IMR-90 (cell line): ENCODE measurements at regions not wholly inside any gene's neighbourhood (a gene's known extent, or its start where the extent isn't known, plus 50 kb on each side); places are given as distances from the start of the nearest gene placed in this dataset.
"Not testable (repeated sequence)": the region's sequence is repeated elsewhere in the genome, so short reads cannot be mapped to it uniquely, and the experiment has no call there.

Experiments used
- ATAC-seq: fragments of 200-7000 bp; cut with Tn5 transposase; 2 replicates; pipeline ENCODE4 v1.9.1; 2020; ENCODE audit warnings: low read depth, mild to moderate bottlenecking, moderate library complexity
- BruUV-seq: library from RNA; stranded (reverse); fragments of 400-500 nt; replicated peaks from 2 replicates; lab custom pipeline; 2021; lab: Mats Ljungman, UMichigan
- CTCF ChIA-PET: fragments of 300-600 bp; formaldehyde crosslinking; extraction: SDS; loops from one replicate; lab custom pipeline; 2021; ENCODE audit warnings: antibody characterized with exemption; lab: Yijun Ruan, JAX
- POLR2A ChIA-PET: fragments of 300-600 bp; sonication (Branson Sonifier 250); formaldehyde crosslinking; loops from one replicate; lab custom pipeline; 2022; ENCODE audit warnings: antibody characterized with exemption; ENCODE audit not compliant: unreplicated experiment; lab: Charles Lee
- DNase-seq: peaks from one replicate; pipeline ENCODE4 v3.0.0; 2013
- H2AFZ ChIP-seq: replicated peaks from 2 replicates; pipeline ENCODE3; 2013; ENCODE audit warnings: low read length, mild to moderate bottlenecking; ENCODE audit not compliant: poor library complexity
- H2AK5ac ChIP-seq: 2 replicates; pipeline ENCODE4 v1.6.1; 2013; ENCODE audit warnings: low read depth, low read length, inconsistent platforms
- H2AK9ac ChIP-seq: replicated peaks from 2 replicates; pipeline ENCODE3; 2013; ENCODE audit warnings: mild to moderate bottlenecking, low read depth, low read length, moderate library complexity; ENCODE audit not compliant: poor library complexity
- H2BK120ac ChIP-seq: 2 replicates; pipeline ENCODE4 v1.6.1; 2013; ENCODE audit warnings: low read depth, low read length, inconsistent platforms
- H2BK15ac ChIP-seq: 3 replicates; pipeline ENCODE4 v1.6.1; 2013; ENCODE audit warnings: low read depth, low read length, inconsistent platforms
- H2BK20ac ChIP-seq: 2 replicates; pipeline ENCODE4 v1.6.1; 2013; ENCODE audit warnings: low read depth, mild to moderate bottlenecking, inconsistent platforms, low read length, moderate library complexity
- H2BK5ac ChIP-seq: 2 replicates; pipeline ENCODE4 v1.6.1; 2013; ENCODE audit warnings: mild to moderate bottlenecking, low read depth, low read length, inconsistent platforms; ENCODE audit not compliant: poor library complexity, severe bottlenecking
- H3K14ac ChIP-seq: replicated peaks from 2 replicates; pipeline ENCODE4 v1.6.1; 2013; ENCODE audit warnings: low read depth, low read length, inconsistent platforms
- H3K18ac ChIP-seq: 2 replicates; pipeline ENCODE4 v1.6.1; 2013; ENCODE audit warnings: low read depth, low read length, control low read depth
- H3K23ac ChIP-seq: 2 replicates; pipeline ENCODE4 v1.6.1; 2013; ENCODE audit warnings: low read depth, low read length, inconsistent platforms
- H3K27ac ChIP-seq: 2 replicates; pipeline ENCODE4 v1.5.1; 2013; ENCODE audit warnings: mild to moderate bottlenecking, control low read depth, low read length; ENCODE audit not compliant: insufficient read depth
- H3K27me3 ChIP-seq: 2 replicates; pipeline ENCODE4 v1.6.1; 2013; ENCODE audit warnings: low read length; ENCODE audit not compliant: control insufficient read depth, insufficient read depth
- H3K36me3 ChIP-seq: 2 replicates; pipeline ENCODE4 v1.6.1; 2013; ENCODE audit warnings: low read length, mixed read lengths; ENCODE audit not compliant: control insufficient read depth, insufficient read depth
- H3K4ac ChIP-seq: 2 replicates; pipeline ENCODE4 v1.6.1; 2013; ENCODE audit warnings: low read depth, low read length, inconsistent platforms
- H3K4me1 ChIP-seq: 2 replicates; pipeline ENCODE4 v1.6.1; 2013; ENCODE audit warnings: low read length, mixed read lengths; ENCODE audit not compliant: control insufficient read depth, insufficient read depth
- H3K4me2 ChIP-seq: 2 replicates; pipeline ENCODE4 v1.6.1; 2013; ENCODE audit warnings: low read depth, mild to moderate bottlenecking, control low read depth, low read length, moderate library complexity
- H3K4me3 ChIP-seq: 2 replicates; pipeline ENCODE4 v1.5.1; 2013; ENCODE audit warnings: low read depth, mild to moderate bottlenecking, control low read depth, low read length, moderate library complexity; ENCODE audit not compliant: insufficient read depth
- H3K56ac ChIP-seq: 2 replicates; pipeline ENCODE4 v1.6.1; 2013; ENCODE audit warnings: low read length, inconsistent platforms; ENCODE audit not compliant: insufficient read depth; ENCODE audit errors: extremely low read depth
- H3K79me1 ChIP-seq, 2 experiments: 2 replicates each; pipeline ENCODE4 v1.6.1; 2013; ENCODE audit warnings: low read length in 2 of 2, inconsistent platforms in 1 of 2, low read depth in 1 of 2
- H3K9ac ChIP-seq: 2 replicates; pipeline ENCODE4 v1.6.1; 2013; ENCODE audit warnings: low read depth, low read length, control low read depth
- H3K9me1 ChIP-seq: 2 replicates; pipeline ENCODE4 v1.6.1; 2013; ENCODE audit warnings: low read length, inconsistent platforms; ENCODE audit not compliant: insufficient read depth
- H3K9me3 ChIP-seq: 2 replicates; pipeline ENCODE4 v1.6.1; 2013; ENCODE audit warnings: low read length; ENCODE audit not compliant: control insufficient read depth, insufficient read depth
- H4K20me1 ChIP-seq: 2 replicates; pipeline ENCODE4 v1.6.1; 2013; ENCODE audit warnings: low read length, inconsistent platforms; ENCODE audit not compliant: insufficient read depth
- H4K5ac ChIP-seq: 2 replicates; pipeline ENCODE4 v1.6.1; 2013; ENCODE audit warnings: mild to moderate bottlenecking, low read depth, low read length, control low read depth
- H4K8ac ChIP-seq, 2 experiments: 2 replicates each; pipeline ENCODE4 v1.6.1; 2013; ENCODE audit warnings: low read depth in 2 of 2, low read length in 2 of 2, control low read depth in 1 of 2, inconsistent platforms in 1 of 2
- H4K91ac ChIP-seq: 2 replicates; pipeline ENCODE4 v1.6.1; 2013; ENCODE audit warnings: low read depth, low read length, inconsistent platforms; ENCODE audit not compliant: insufficient read depth
- WGBS, 2 experiments: methylation state at CpG; one replicate each; pipeline versions ENCODE4 v1.1.5 to v1.1.7; 2013; ENCODE audit warnings: missing lambda C conversion rate in 2 of 2; ENCODE audit not compliant: insufficient read length in 1 of 2; ENCODE audit errors: extremely low coverage in 2 of 2; 5-methylcytosine and 5-hydroxymethylcytosine counted together
- dilution Hi-C: fragments of 300-500 bp; cut with HindIII; formaldehyde crosslinking; loops from one replicate; pipeline ENCODE4 v1.14.3; 2018; ENCODE audit warnings: low sequenced_read_pairs; ENCODE audit not compliant: unreplicated experiment
- in situ Hi-C: fragments of 300-500 bp; cut with MboI; formaldehyde crosslinking; loops from 3 replicates; pipeline ENCODE4 v1.14.3; 2019; ENCODE audit warnings: low sequenced_read_pairs, inconsistent platforms, mixed read lengths
- intact Hi-C: fragments of 100-400 bp; cut with micrococcal nuclease; formaldehyde crosslinking; loops from 2 replicates; pipeline ENCODE4 v1.10.0; 2022

- H2BK120ac ChIP-seq, H3K56ac ChIP-seq, H4K91ac ChIP-seq, intact Hi-C loops, POLR2A ChIA-PET, H3K9ac ChIP-seq, H4K5ac ChIP-seq, DNase-seq, ATAC-seq, H2BK5ac ChIP-seq, H4K20me1 ChIP-seq, H3K27ac ChIP-seq, H4K8ac ChIP-seq, H2AK5ac ChIP-seq, H3K4me2 ChIP-seq, BruUV-seq, in situ Hi-C loops, H3K18ac ChIP-seq, H3K79me1 ChIP-seq, H3K4me1 ChIP-seq, H2BK15ac ChIP-seq, H2AK9ac ChIP-seq, H2AFZ ChIP-seq, H3K23ac ChIP-seq, H3K9me3 ChIP-seq, H3K14ac ChIP-seq, H3K4ac ChIP-seq, H2BK20ac ChIP-seq, H3K36me3 ChIP-seq, CTCF ChIA-PET, dilution Hi-C loops, H3K27me3 ChIP-seq, H3K4me3 ChIP-seq, H3K9me1 ChIP-seq: not testable (repeated sequence)
- WGBS, 2 experiments: 83% methylated on average over 4 of the region's 5 CpGs; no CpG with 5 or more reads in 1 of the 2 experiments
Observed at GRCh38 chrX:150232222-150232621, 130.9 kb upstream of the MAMLD1 start.
